H1 (cell line): ENCODE measurements at regions not wholly inside any gene's neighbourhood (a gene's known extent, or its start where the extent isn't known, plus 50 kb on each side); places are given as distances from the start of the nearest gene placed in this dataset.

Source experiments
- TF ChIP-seq, protein P1 (sequence below): fragments of 300-600 bp; sonication (generic); IDR thresholded peaks from 2 replicates; pipeline ENCODE4 v1.7.1; 2012; ENCODE audit warnings: low read length, moderate library complexity, mild to moderate bottlenecking, inconsistent platforms; ENCODE audit not compliant: insufficient replicate concordance

DNA sequence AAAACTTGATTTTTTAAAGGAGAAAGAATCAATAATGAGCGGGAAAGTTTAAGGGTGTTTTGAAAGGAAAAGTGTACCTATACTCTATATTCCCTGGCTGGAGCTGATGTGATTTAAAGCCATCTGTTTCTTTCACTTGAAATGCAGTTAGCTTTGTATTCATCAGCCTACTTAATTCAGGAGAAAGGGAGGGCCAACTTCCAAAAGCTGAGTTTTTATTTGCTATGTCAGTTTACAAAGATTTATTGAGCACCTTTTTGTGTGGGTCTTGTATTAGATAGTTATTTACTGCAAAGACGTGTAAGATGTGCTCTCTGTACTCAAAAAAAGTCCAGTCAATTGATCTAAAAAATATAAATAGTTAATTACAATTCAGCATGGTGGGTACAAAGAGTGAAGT lies 176.2 kb upstream of the GOLIM4 start (continued):
- TF ChIP-seq, protein P1, sequence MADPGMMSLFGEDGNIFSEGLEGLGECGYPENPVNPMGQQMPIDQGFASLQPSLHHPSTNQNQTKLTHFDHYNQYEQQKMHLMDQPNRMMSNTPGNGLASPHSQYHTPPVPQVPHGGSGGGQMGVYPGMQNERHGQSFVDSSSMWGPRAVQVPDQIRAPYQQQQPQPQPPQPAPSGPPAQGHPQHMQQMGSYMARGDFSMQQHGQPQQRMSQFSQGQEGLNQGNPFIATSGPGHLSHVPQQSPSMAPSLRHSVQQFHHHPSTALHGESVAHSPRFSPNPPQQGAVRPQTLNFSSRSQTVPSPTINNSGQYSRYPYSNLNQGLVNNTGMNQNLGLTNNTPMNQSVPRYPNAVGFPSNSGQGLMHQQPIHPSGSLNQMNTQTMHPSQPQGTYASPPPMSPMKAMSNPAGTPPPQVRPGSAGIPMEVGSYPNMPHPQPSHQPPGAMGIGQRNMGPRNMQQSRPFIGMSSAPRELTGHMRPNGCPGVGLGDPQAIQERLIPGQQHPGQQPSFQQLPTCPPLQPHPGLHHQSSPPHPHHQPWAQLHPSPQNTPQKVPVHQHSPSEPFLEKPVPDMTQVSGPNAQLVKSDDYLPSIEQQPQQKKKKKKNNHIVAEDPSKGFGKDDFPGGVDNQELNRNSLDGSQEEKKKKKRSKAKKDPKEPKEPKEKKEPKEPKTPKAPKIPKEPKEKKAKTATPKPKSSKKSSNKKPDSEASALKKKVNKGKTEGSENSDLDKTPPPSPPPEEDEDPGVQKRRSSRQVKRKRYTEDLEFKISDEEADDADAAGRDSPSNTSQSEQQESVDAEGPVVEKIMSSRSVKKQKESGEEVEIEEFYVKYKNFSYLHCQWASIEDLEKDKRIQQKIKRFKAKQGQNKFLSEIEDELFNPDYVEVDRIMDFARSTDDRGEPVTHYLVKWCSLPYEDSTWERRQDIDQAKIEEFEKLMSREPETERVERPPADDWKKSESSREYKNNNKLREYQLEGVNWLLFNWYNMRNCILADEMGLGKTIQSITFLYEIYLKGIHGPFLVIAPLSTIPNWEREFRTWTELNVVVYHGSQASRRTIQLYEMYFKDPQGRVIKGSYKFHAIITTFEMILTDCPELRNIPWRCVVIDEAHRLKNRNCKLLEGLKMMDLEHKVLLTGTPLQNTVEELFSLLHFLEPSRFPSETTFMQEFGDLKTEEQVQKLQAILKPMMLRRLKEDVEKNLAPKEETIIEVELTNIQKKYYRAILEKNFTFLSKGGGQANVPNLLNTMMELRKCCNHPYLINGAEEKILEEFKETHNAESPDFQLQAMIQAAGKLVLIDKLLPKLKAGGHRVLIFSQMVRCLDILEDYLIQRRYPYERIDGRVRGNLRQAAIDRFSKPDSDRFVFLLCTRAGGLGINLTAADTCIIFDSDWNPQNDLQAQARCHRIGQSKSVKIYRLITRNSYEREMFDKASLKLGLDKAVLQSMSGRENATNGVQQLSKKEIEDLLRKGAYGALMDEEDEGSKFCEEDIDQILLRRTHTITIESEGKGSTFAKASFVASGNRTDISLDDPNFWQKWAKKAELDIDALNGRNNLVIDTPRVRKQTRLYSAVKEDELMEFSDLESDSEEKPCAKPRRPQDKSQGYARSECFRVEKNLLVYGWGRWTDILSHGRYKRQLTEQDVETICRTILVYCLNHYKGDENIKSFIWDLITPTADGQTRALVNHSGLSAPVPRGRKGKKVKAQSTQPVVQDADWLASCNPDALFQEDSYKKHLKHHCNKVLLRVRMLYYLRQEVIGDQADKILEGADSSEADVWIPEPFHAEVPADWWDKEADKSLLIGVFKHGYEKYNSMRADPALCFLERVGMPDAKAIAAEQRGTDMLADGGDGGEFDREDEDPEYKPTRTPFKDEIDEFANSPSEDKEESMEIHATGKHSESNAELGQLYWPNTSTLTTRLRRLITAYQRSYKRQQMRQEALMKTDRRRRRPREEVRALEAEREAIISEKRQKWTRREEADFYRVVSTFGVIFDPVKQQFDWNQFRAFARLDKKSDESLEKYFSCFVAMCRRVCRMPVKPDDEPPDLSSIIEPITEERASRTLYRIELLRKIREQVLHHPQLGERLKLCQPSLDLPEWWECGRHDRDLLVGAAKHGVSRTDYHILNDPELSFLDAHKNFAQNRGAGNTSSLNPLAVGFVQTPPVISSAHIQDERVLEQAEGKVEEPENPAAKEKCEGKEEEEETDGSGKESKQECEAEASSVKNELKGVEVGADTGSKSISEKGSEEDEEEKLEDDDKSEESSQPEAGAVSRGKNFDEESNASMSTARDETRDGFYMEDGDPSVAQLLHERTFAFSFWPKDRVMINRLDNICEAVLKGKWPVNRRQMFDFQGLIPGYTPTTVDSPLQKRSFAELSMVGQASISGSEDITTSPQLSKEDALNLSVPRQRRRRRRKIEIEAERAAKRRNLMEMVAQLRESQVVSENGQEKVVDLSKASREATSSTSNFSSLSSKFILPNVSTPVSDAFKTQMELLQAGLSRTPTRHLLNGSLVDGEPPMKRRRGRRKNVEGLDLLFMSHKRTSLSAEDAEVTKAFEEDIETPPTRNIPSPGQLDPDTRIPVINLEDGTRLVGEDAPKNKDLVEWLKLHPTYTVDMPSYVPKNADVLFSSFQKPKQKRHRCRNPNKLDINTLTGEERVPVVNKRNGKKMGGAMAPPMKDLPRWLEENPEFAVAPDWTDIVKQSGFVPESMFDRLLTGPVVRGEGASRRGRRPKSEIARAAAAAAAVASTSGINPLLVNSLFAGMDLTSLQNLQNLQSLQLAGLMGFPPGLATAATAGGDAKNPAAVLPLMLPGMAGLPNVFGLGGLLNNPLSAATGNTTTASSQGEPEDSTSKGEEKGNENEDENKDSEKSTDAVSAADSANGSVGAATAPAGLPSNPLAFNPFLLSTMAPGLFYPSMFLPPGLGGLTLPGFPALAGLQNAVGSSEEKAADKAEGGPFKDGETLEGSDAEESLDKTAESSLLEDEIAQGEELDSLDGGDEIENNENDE: no peak
